ENCODE measurements at regions not wholly inside any gene's neighbourhood (a gene's known extent, or its start where the extent isn't known, plus 50 kb on each side); places are given as distances from the start of the nearest gene placed in this dataset.

DNA sequence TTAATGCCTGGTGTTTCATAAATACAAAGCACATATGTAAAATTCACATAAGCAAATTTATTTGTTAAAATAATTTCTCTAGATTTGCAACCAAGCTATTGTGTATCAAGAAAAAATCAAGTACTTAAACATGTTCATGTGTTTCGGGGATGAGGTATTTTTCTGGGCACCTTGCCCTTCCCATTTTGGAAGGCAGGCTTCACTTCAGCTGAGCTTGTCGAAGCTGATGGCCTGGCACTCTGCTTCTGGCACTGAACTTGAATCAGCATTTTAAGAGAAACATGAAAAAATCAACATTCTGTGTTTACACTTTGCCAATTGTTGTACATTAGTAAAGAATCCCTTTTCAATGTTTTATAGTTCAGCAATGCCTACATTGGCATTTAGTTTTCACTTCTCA is 179.1 kb upstream of the STEAP4 start (continued):
- TF ChIP-seq GABPA (IDR thresholded peaks at IDR 0.05; ENCODE audit: borderline replicate concordance, insufficient read depth, low read length) = no peak
- TF ChIP-seq, protein P1, sequence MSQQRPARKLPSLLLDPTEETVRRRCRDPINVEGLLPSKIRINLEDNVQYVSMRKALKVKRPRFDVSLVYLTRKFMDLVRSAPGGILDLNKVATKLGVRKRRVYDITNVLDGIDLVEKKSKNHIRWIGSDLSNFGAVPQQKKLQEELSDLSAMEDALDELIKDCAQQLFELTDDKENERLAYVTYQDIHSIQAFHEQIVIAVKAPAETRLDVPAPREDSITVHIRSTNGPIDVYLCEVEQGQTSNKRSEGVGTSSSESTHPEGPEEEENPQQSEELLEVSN (IDR thresholded peaks at IDR 0.05) = no peak
